IMR-90 (cell line): ENCODE measurements at regions not wholly inside any gene's neighbourhood (a gene's known extent, or its start where the extent isn't known, plus 50 kb on each side); places are given as distances from the start of the nearest gene placed in this dataset.

Source experiments
- ATAC-seq: fragments of 200-7000 bp; cut with Tn5 transposase; 2 replicates; pipeline ENCODE4 v1.9.1; 2020; ENCODE audit warnings: low read depth, mild to moderate bottlenecking, moderate library complexity
- BruUV-seq: library from RNA; stranded (reverse); fragments of 400-500 nt; replicated peaks from 2 replicates; lab custom pipeline; 2021; lab: Mats Ljungman, UMichigan
- CTCF ChIA-PET: fragments of 300-600 bp; formaldehyde crosslinking; extraction: SDS; loops from one replicate; lab custom pipeline; 2021; ENCODE audit warnings: antibody characterized with exemption; lab: Yijun Ruan, JAX
- POLR2A ChIA-PET: fragments of 300-600 bp; sonication (Branson Sonifier 250); formaldehyde crosslinking; loops from one replicate; lab custom pipeline; 2022; ENCODE audit warnings: antibody characterized with exemption; ENCODE audit not compliant: unreplicated experiment; lab: Charles Lee
- DNase-seq: peaks from one replicate; pipeline ENCODE4 v3.0.0; 2013
- H2AFZ ChIP-seq: replicated peaks from 2 replicates; pipeline ENCODE3; 2013; ENCODE audit warnings: low read length, mild to moderate bottlenecking; ENCODE audit not compliant: poor library complexity
- H2AK5ac ChIP-seq: 2 replicates; pipeline ENCODE4 v1.6.1; 2013; ENCODE audit warnings: low read depth, low read length, inconsistent platforms
- H2AK9ac ChIP-seq: replicated peaks from 2 replicates; pipeline ENCODE3; 2013; ENCODE audit warnings: mild to moderate bottlenecking, low read depth, low read length, moderate library complexity; ENCODE audit not compliant: poor library complexity
- H2BK120ac ChIP-seq: 2 replicates; pipeline ENCODE4 v1.6.1; 2013; ENCODE audit warnings: low read depth, low read length, inconsistent platforms
- H2BK15ac ChIP-seq: 3 replicates; pipeline ENCODE4 v1.6.1; 2013; ENCODE audit warnings: low read depth, low read length, inconsistent platforms
- H2BK20ac ChIP-seq: 2 replicates; pipeline ENCODE4 v1.6.1; 2013; ENCODE audit warnings: low read depth, mild to moderate bottlenecking, inconsistent platforms, low read length, moderate library complexity
- H2BK5ac ChIP-seq: 2 replicates; pipeline ENCODE4 v1.6.1; 2013; ENCODE audit warnings: mild to moderate bottlenecking, low read depth, low read length, inconsistent platforms; ENCODE audit not compliant: poor library complexity, severe bottlenecking
- H3K14ac ChIP-seq: replicated peaks from 2 replicates; pipeline ENCODE4 v1.6.1; 2013; ENCODE audit warnings: low read depth, low read length, inconsistent platforms
- H3K18ac ChIP-seq: 2 replicates; pipeline ENCODE4 v1.6.1; 2013; ENCODE audit warnings: low read depth, low read length, control low read depth
- H3K23ac ChIP-seq: 2 replicates; pipeline ENCODE4 v1.6.1; 2013; ENCODE audit warnings: low read depth, low read length, inconsistent platforms
- H3K27ac ChIP-seq: 2 replicates; pipeline ENCODE4 v1.5.1; 2013; ENCODE audit warnings: mild to moderate bottlenecking, control low read depth, low read length; ENCODE audit not compliant: insufficient read depth
- H3K27me3 ChIP-seq: 2 replicates; pipeline ENCODE4 v1.6.1; 2013; ENCODE audit warnings: low read length; ENCODE audit not compliant: control insufficient read depth, insufficient read depth
- H3K36me3 ChIP-seq: 2 replicates; pipeline ENCODE4 v1.6.1; 2013; ENCODE audit warnings: low read length, mixed read lengths; ENCODE audit not compliant: control insufficient read depth, insufficient read depth
- H3K4ac ChIP-seq: 2 replicates; pipeline ENCODE4 v1.6.1; 2013; ENCODE audit warnings: low read depth, low read length, inconsistent platforms
- H3K4me1 ChIP-seq: 2 replicates; pipeline ENCODE4 v1.6.1; 2013; ENCODE audit warnings: low read length, mixed read lengths; ENCODE audit not compliant: control insufficient read depth, insufficient read depth
- H3K4me2 ChIP-seq: 2 replicates; pipeline ENCODE4 v1.6.1; 2013; ENCODE audit warnings: low read depth, mild to moderate bottlenecking, control low read depth, low read length, moderate library complexity
- H3K4me3 ChIP-seq: 2 replicates; pipeline ENCODE4 v1.5.1; 2013; ENCODE audit warnings: low read depth, mild to moderate bottlenecking, control low read depth, low read length, moderate library complexity; ENCODE audit not compliant: insufficient read depth
- H3K56ac ChIP-seq: 2 replicates; pipeline ENCODE4 v1.6.1; 2013; ENCODE audit warnings: low read length, inconsistent platforms; ENCODE audit not compliant: insufficient read depth; ENCODE audit errors: extremely low read depth
- H3K79me1 ChIP-seq, 2 experiments: 2 replicates each; pipeline ENCODE4 v1.6.1; 2013; ENCODE audit warnings: low read length in 2 of 2, inconsistent platforms in 1 of 2, low read depth in 1 of 2
- H3K9ac ChIP-seq: 2 replicates; pipeline ENCODE4 v1.6.1; 2013; ENCODE audit warnings: low read depth, low read length, control low read depth
- H3K9me1 ChIP-seq: 2 replicates; pipeline ENCODE4 v1.6.1; 2013; ENCODE audit warnings: low read length, inconsistent platforms; ENCODE audit not compliant: insufficient read depth
- H3K9me3 ChIP-seq: 2 replicates; pipeline ENCODE4 v1.6.1; 2013; ENCODE audit warnings: low read length; ENCODE audit not compliant: control insufficient read depth, insufficient read depth
- H4K20me1 ChIP-seq: 2 replicates; pipeline ENCODE4 v1.6.1; 2013; ENCODE audit warnings: low read length, inconsistent platforms; ENCODE audit not compliant: insufficient read depth
- H4K5ac ChIP-seq: 2 replicates; pipeline ENCODE4 v1.6.1; 2013; ENCODE audit warnings: mild to moderate bottlenecking, low read depth, low read length, control low read depth
- H4K8ac ChIP-seq, 2 experiments: 2 replicates each; pipeline ENCODE4 v1.6.1; 2013; ENCODE audit warnings: low read depth in 2 of 2, low read length in 2 of 2, control low read depth in 1 of 2, inconsistent platforms in 1 of 2
- H4K91ac ChIP-seq: 2 replicates; pipeline ENCODE4 v1.6.1; 2013; ENCODE audit warnings: low read depth, low read length, inconsistent platforms; ENCODE audit not compliant: insufficient read depth
- BHLHE40 ChIP-seq: fragments of 150-350 bp; IDR thresholded peaks from 2 replicates; pipeline ENCODE4 v1.6.1; 2016; ENCODE audit warnings: mild to moderate bottlenecking, low read depth, low read length
- CHD1 ChIP-seq: IDR thresholded peaks from 2 replicates; pipeline ENCODE4 v1.6.1; 2012; ENCODE audit warnings: low read depth, low read length, improper control_type of control experiment
- FOS ChIP-seq: fragments of 150-350 bp; IDR thresholded peaks from 2 replicates; pipeline ENCODE4 v1.6.1; 2016; ENCODE audit warnings: low read depth, low read length
- MXI1 ChIP-seq: IDR thresholded peaks from 2 replicates; pipeline ENCODE4 v1.6.1; 2012; ENCODE audit warnings: low read depth, mild to moderate bottlenecking, low read length, moderate library complexity, borderline replicate concordance
- NFE2L2 ChIP-seq: fragments of 150-350 bp; IDR thresholded peaks from 2 replicates; pipeline ENCODE4 v1.6.1; 2016; ENCODE audit warnings: low read depth, mild to moderate bottlenecking, low read length
- POLR2A ChIP-seq: IDR thresholded peaks from 2 replicates; pipeline ENCODE4 v1.6.1; 2012; ENCODE audit warnings: mild to moderate bottlenecking, low read depth, low read length
- RAD21 ChIP-seq: IDR thresholded peaks from 2 replicates; pipeline ENCODE4 v1.6.1; 2012; ENCODE audit warnings: low read length, improper control_type of control experiment
- RCOR1 ChIP-seq: IDR thresholded peaks from 2 replicates; pipeline ENCODE4 v1.6.1; 2012; ENCODE audit warnings: mild to moderate bottlenecking, low read length, improper control_type of control experiment; ENCODE audit not compliant: insufficient replicate concordance
- RFX5 ChIP-seq: IDR thresholded peaks from 2 replicates; pipeline ENCODE4 v1.8.0; 2012; ENCODE audit warnings: low read depth, mild to moderate bottlenecking, low read length, moderate library complexity
- SMC3 ChIP-seq: fragments of 150-350 bp; IDR thresholded peaks from 2 replicates; pipeline ENCODE4 v1.6.1; 2016; ENCODE audit warnings: low read depth, mild to moderate bottlenecking, antibody characterized with exemption, low read length, moderate library complexity
- USF2 ChIP-seq: fragments of 150-350 bp; IDR thresholded peaks from 2 replicates; pipeline ENCODE4 v1.6.1; 2017; ENCODE audit warnings: mild to moderate bottlenecking, antibody characterized with exemption, low read length, low read depth
- WGBS, 2 experiments: methylation state at CpG; one replicate each; pipeline versions ENCODE4 v1.1.5 to v1.1.7; 2013; ENCODE audit warnings: missing lambda C conversion rate in 2 of 2; ENCODE audit not compliant: insufficient read length in 1 of 2; ENCODE audit errors: extremely low coverage in 2 of 2; 5-methylcytosine and 5-hydroxymethylcytosine counted together
- dilution Hi-C: fragments of 300-500 bp; cut with HindIII; formaldehyde crosslinking; loops from one replicate; pipeline ENCODE4 v1.14.3; 2018; ENCODE audit warnings: low sequenced_read_pairs; ENCODE audit not compliant: unreplicated experiment
- in situ Hi-C: fragments of 300-500 bp; cut with MboI; formaldehyde crosslinking; loops from 3 replicates; pipeline ENCODE4 v1.14.3; 2019; ENCODE audit warnings: low sequenced_read_pairs, inconsistent platforms, mixed read lengths
- intact Hi-C: fragments of 100-400 bp; cut with micrococcal nuclease; formaldehyde crosslinking; loops from 2 replicates; pipeline ENCODE4 v1.10.0; 2022

- CTCF ChIA-PET = no interaction called here
- Histone ChIP-seq H3K4me1 (no peaks in the 10 kb centered on the region), H4K91ac (no peak overlapping the region), H3K18ac (no peak overlapping the region), H3K56ac (no peak overlapping the region), H4K20me1 (no peaks in the 10 kb centered on the region), H3K23ac (no peak overlapping the region), H4K8ac (no peak overlapping the region), H3K4me3 (no peak overlapping the region), H2BK20ac (no peak overlapping the region), H3K27me3 (peaks cover 3% of the 10 kb centered on the region; the same call in 1 of the 2 replicates), H2AFZ (no peak overlapping the region), H2BK120ac (no peak overlapping the region), H3K27ac (no peak overlapping the region), H3K9ac (no peak overlapping the region), H4K5ac (no peak overlapping the region), H3K9me3 (no peaks in the 10 kb centered on the region), H2BK15ac (no peak overlapping the region), H3K4ac (no peak overlapping the region), H3K79me1 (no peaks in the 10 kb centered on the region), H3K14ac (no peak overlapping the region), H3K9me1 (no peaks in the 10 kb centered on the region), H2BK5ac (no peak overlapping the region), H2AK9ac (no peak overlapping the region), H3K4me2 (no peak overlapping the region), H3K36me3 (no peaks in the 10 kb centered on the region), H2AK5ac (no peak overlapping the region)
- in situ Hi-C loops = no loop called here
- POLR2A ChIA-PET = no interaction called here
- ATAC-seq (no peak), DNase-seq (no peak)
- BruUV-seq = no TSS peak
- 43% methylated on average over 2 of the region's 3 CpGs; no CpG with 5 or more reads in 1 of the 2 experiments for WGBS, 2 experiments
- dilution Hi-C loops = no loop called here
- intact Hi-C loops = no loop called here
- no peak for TF ChIP-seq SMC3
- no peak for TF ChIP-seq BHLHE40
- no peak for TF ChIP-seq RFX5
- TF ChIP-seq RAD21 = no peak
- TF ChIP-seq RCOR1 = no peak
- TF ChIP-seq USF2 = no peak
- no peak for TF ChIP-seq NFE2L2
- TF ChIP-seq CHD1 = no peak
- no peak for TF ChIP-seq FOS
- no peak for TF ChIP-seq MXI1
- no peak for TF ChIP-seq POLR2A
Measured at GRCh38 chr20:6623989-6624388, 143.5 kb upstream of the BMP2 start.
